B cell (primary cell): ENCODE measurements at regions not wholly inside any gene's neighbourhood (a gene's known extent, or its start where the extent isn't known, plus 50 kb on each side); places are given as distances from the start of the nearest gene placed in this dataset.

ENCODE experiments used
- EZH2 ChIP-seq: IDR thresholded peaks from 2 replicates; pipeline ENCODE4 v1.6.1; 2012; ENCODE audit warnings: borderline replicate concordance, low read depth, mild to moderate bottlenecking, moderate library complexity, low read length; ENCODE audit not compliant: insufficient read depth, poor library complexity, severe bottlenecking
- TF ChIP-seq, protein P1 (sequence below): fragments of 200-600 bp; IDR thresholded peaks from one replicate; pipeline ENCODE4 v1.8.0; 2022; ENCODE audit warnings: antibody characterized with exemption, mild to moderate bottlenecking

GRCh38 chr12:78760906-78761305 is 103.7 kb upstream of the SYT1 start:
- TF ChIP-seq, protein P1, sequence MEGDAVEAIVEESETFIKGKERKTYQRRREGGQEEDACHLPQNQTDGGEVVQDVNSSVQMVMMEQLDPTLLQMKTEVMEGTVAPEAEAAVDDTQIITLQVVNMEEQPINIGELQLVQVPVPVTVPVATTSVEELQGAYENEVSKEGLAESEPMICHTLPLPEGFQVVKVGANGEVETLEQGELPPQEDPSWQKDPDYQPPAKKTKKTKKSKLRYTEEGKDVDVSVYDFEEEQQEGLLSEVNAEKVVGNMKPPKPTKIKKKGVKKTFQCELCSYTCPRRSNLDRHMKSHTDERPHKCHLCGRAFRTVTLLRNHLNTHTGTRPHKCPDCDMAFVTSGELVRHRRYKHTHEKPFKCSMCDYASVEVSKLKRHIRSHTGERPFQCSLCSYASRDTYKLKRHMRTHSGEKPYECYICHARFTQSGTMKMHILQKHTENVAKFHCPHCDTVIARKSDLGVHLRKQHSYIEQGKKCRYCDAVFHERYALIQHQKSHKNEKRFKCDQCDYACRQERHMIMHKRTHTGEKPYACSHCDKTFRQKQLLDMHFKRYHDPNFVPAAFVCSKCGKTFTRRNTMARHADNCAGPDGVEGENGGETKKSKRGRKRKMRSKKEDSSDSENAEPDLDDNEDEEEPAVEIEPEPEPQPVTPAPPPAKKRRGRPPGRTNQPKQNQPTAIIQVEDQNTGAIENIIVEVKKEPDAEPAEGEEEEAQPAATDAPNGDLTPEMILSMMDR, result no peak
- no peak for TF ChIP-seq EZH2
